LNCAP (cell line): ENCODE measurements at regions not wholly inside any gene's neighbourhood (a gene's known extent, or its start where the extent isn't known, plus 50 kb on each side); places are given as distances from the start of the nearest gene placed in this dataset.
A peak's percentile ranks its signal among the peaks of the same experiment; 100 is the strongest.

ENCODE experiments used
- TF ChIP-seq, protein P1 (sequence below): fragments of 450-650 bp; IDR thresholded peaks from 2 replicates; pipeline ENCODE4 v1.5.1; 2017; ENCODE audit warnings: mild to moderate bottlenecking

- TF ChIP-seq, protein P1, sequence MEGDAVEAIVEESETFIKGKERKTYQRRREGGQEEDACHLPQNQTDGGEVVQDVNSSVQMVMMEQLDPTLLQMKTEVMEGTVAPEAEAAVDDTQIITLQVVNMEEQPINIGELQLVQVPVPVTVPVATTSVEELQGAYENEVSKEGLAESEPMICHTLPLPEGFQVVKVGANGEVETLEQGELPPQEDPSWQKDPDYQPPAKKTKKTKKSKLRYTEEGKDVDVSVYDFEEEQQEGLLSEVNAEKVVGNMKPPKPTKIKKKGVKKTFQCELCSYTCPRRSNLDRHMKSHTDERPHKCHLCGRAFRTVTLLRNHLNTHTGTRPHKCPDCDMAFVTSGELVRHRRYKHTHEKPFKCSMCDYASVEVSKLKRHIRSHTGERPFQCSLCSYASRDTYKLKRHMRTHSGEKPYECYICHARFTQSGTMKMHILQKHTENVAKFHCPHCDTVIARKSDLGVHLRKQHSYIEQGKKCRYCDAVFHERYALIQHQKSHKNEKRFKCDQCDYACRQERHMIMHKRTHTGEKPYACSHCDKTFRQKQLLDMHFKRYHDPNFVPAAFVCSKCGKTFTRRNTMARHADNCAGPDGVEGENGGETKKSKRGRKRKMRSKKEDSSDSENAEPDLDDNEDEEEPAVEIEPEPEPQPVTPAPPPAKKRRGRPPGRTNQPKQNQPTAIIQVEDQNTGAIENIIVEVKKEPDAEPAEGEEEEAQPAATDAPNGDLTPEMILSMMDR: peak; percentile 35; the same call in 1 of the 2 replicates
These were observed 94.4 kb downstream of the AVPR1A start for GRCh38 chr12:63056649-63057048.

DNA sequence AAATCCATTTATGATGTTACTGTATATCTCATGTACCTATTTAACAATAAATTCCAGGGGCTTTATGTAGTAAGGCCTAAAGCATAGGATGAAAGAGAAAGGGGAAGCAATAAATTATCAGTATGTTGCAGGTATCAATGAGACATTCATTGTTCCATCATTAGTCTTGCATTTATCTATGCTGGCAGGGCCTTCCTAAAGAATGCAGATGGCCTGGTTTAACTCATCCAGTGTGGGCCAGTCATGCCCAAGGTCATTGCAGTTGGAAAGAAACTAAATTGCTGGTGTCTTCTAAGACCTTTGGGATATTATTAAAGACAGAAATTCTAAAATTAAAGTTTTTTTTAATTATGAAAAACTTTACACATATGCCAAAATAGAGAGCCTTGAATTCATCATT lies 98.3 kb downstream of the AVPR1A start:
- TF ChIP-seq, protein P1: no peak

GRCh38 chr12:63047146-63047545 lies 103.9 kb downstream of the AVPR1A start:
- TF ChIP-seq, protein P1: no peak

GRCh38 chr12:63045020-63045860 lies 105.8 kb downstream of the AVPR1A start:
- TF ChIP-seq, protein P1: no peak

DNA sequence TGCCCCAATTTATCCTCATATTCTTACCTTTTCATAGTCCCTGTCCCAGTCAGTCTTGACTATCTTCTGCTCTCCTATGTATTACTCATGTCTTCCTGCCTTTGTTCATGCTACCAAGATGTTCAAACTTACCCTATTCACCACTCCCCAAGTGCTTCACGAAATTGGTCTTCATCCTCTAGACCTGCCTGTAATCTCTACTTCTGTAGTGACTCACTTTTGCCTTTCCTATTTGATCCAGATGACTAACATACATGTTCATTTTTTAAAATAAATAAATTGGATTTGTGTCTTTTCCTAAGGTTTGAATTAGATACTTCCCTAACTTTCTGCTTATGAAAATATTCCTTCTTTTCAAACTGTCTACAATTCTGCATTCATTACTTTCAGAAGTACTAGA lies 107.7 kb upstream of the PPM1H start:
- TF ChIP-seq, protein P1: no peak

DNA sequence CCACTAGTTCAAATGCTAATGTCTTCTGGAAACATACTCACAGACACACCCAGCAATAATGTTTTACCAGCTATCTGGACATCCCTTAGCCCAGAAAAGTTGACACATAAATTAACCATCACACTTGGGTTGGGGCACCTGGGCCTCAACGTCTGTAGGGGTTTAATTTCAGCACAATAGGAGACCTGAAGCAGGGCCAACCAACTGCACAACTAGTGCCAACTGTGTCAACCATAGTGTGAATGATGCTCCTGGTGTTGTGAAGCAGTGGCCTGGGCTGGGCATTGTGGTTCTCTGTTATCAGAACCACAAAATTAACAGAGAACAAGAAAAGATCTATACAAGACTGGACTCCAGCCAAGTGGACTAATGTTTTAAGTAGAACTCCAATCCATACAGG lies 106.7 kb upstream of the PPM1H start:
- TF ChIP-seq, protein P1: no peak

DNA sequence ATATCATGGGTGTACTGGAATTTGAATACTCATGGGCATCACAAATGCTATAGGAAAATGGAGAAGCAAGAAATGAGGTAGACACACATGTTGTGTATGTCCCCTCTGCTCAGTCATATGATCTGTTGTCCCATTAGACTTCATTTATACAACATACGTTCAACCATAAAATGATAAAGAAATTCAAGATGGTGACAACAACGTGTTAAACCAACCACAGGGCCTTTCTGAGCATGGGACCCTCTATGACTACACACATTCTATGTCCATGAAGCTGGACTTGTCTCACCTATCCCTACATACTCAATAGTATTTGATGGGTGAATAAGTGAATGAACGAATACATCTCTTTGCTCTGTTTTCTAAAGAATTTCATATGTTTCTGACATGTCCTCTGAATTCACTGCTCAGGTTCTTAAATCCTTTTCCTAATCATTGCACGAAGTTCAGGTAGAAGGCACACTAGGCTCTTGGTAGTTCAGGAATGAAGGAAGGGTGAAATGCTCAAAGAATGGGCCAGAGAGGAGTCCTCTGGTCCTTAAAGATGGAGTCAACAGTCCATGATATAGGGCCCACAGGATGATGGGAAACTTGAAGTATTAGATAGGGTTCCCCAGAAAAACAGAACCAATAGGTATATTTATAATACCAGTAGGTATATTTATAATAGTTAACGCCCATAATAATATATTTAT lies 105.7 kb upstream of the PPM1H start:
- TF ChIP-seq, protein P1: no peak
